ENCODE measurements at regions not wholly inside any gene's neighbourhood (a gene's known extent, or its start where the extent isn't known, plus 50 kb on each side); places are given as distances from the start of the nearest gene placed in this dataset.

DNA sequence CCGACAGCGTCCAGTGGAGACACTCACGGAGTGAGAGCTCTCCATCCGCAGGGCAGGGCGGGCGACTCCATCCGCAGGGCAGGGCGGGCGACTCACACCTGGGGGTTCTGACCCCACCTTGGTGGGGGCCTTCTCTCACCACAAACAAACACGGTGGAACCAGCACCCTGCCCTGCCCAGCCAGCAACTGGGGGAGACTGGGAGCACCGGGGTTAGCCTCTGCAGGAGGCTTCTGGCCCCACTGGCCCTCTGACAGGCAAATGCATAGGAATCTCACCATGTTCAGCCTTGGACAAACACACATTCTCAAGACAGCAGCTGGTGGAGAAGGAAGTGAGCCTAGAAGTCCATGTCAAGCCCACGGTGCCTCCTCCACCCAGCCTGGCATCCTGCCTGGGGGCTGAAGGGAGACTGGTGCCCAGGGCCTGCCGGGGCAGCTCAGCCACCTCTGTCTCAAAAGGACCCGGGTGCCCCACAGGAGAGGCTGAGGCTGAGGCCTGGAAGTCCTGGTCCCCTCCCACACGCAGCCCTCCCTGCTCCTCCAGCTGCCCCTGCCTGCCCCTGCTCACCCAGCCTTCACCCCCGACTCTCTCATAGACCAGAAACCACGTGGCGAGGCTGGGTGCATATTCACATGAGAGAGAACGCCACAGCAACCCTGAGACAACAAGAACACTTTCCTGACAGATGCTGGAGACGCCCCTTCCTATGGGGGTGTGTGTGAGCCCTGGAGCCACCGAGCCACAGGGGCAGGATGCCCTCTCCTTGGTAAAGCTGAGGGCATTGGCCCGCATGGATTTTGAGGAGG lies 98.4 kb upstream of the B3GAT1 start:
- ATAC-seq (ENCODE audit: low FRiP score in 2 of 2) (no peak), DNase-seq (peak; percentile 14 to 58)
- WGBS, 2 donors: 70 to 75% methylated on average over 17 to 22 of the region's 22 CpGs

DNA sequence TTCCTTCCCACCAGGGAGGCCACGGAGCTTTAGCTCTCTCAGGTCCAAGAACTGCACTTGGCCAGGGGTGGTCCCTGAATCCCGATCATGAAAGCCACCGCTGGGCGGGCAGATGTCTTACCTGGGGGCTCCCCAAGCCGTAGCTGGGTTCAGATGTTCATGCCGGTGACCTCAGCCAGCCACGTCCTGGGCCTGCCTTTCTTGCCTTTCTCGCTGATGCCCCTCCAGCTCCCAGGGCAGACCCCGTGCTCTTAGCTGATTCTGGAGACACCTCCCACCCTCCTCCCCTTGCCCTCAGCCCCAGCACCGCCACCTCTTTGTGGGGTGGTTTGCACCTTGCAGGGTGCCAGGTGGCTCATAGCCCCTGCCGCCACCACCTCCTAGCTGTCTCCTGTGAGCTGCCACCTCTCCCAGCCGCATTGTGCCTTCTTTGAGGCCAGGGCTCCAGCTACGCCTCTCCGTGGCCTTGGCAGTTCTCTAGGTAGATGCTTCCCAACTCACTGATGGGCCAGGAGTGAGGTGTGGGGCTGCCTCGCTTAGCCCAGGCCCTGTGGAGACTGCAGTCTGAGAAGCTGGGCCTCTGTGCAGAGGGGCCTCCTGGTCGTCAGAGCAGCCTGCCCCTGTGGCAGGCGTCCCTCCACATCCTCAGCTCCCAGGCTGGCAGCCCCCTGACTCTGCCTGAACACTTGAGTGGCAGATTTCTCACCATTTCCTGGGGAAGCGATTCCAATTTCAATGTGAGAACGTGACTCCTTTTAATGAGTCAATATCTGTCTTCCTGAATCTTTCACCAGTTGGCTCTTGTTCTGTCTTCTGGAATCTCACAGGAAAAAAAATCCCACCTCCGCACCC lies 97.6 kb upstream of the B3GAT1 start:
- H3K36me3 ChIP-seq: no peaks in the 10 kb centered on the region
- 75 to 79% methylated on average over 11 to 20 of the region's 20 CpGs for WGBS, 2 donors
- ATAC-seq (ENCODE audit: low FRiP score in 2 of 2) (no peak), DNase-seq (peak in 1 of 2 donors; percentile 41)
- H3K27me3 ChIP-seq: no peaks in the 10 kb centered on the region
- TF ChIP-seq POLR2AphosphoS5 (IDR thresholded peaks at IDR 0.05): no peak
- TF ChIP-seq, protein P1, sequence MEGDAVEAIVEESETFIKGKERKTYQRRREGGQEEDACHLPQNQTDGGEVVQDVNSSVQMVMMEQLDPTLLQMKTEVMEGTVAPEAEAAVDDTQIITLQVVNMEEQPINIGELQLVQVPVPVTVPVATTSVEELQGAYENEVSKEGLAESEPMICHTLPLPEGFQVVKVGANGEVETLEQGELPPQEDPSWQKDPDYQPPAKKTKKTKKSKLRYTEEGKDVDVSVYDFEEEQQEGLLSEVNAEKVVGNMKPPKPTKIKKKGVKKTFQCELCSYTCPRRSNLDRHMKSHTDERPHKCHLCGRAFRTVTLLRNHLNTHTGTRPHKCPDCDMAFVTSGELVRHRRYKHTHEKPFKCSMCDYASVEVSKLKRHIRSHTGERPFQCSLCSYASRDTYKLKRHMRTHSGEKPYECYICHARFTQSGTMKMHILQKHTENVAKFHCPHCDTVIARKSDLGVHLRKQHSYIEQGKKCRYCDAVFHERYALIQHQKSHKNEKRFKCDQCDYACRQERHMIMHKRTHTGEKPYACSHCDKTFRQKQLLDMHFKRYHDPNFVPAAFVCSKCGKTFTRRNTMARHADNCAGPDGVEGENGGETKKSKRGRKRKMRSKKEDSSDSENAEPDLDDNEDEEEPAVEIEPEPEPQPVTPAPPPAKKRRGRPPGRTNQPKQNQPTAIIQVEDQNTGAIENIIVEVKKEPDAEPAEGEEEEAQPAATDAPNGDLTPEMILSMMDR (IDR thresholded peaks at IDR 0.05): no peak
- TF ChIP-seq EP300 (IDR thresholded peaks at IDR 0.05): no peak
- no peak for TF ChIP-seq POLR2A (IDR thresholded peaks at IDR 0.05)
- no peaks in the 10 kb centered on the region for H3K4me1 ChIP-seq
- H3K4me3 ChIP-seq: no peak overlapping the region
- no peak overlapping the region for H3K27ac ChIP-seq
- H3K9me3 ChIP-seq: no peaks in the 10 kb centered on the region

More for the DNA sequence above, 98.4 kb upstream of the B3GAT1 start:
- Histone ChIP-seq H3K27ac (no peak overlapping the region), H3K4me3 (no peak overlapping the region), H3K4me1 (no peaks in the 10 kb centered on the region), H3K36me3 (no peaks in the 10 kb centered on the region), H3K27me3 (no peaks in the 10 kb centered on the region), H3K9me3 (no peaks in the 10 kb centered on the region)
- no peak for TF ChIP-seq POLR2AphosphoS5 (IDR thresholded peaks at IDR 0.05)
- no peak for TF ChIP-seq EP300 (IDR thresholded peaks at IDR 0.05)
- no peak for TF ChIP-seq POLR2A (IDR thresholded peaks at IDR 0.05)
- TF ChIP-seq, protein P1 (IDR thresholded peaks at IDR 0.05): no peak

DNA sequence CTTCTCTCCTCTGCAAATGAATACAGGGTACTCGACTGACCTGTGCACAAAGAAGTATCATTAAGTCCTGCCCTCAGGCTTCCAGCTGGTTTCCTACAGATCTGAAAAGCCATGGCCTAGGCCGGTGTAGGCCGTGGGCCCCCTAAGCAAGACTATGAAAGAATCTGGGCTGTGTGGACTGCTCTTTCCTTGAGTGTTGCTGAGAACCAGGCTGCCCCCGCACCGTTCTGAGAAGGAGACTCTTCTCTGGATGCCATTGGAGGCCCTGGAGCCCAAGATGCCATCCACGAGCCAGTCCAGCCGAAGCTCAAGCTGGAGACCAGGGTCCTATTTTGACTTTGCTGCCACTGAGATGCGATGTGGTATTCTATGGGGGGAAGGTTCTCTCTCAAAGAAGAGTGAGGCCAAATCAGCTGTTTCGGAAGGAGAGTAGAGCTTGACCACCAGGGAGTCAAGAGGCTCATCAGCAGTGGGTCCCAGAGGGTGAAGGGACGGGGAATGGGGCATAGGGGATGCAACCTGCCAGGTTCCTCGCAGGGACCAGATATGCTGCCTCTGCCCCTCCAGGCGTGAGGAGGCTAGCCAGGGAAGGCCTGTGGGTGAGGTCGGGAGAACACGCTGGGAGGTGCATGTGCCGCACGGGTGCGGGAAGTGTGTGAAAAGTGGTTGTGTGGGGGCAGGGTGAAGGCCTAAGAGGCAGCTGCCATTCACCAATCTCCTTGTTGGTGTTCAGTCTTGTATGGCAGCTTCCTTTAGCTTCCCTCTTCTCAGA lies 96.4 kb upstream of the B3GAT1 start:
- no peak for TF ChIP-seq EP300 (IDR thresholded peaks at IDR 0.05)
- DNase-seq (peak in 1 of 2 donors; percentile 16), ATAC-seq (ENCODE audit: low FRiP score in 2 of 2) (no peak)
- Histone ChIP-seq H3K4me3 (no peak overlapping the region), H3K27ac (no peak overlapping the region), H3K27me3 (no peaks in the 10 kb centered on the region), H3K9me3 (no peaks in the 10 kb centered on the region), H3K4me1 (no peaks in the 10 kb centered on the region), H3K36me3 (no peaks in the 10 kb centered on the region)
- 85 to 88% methylated on average over 17 of the region's 17 CpGs for WGBS, 2 donors

DNA sequence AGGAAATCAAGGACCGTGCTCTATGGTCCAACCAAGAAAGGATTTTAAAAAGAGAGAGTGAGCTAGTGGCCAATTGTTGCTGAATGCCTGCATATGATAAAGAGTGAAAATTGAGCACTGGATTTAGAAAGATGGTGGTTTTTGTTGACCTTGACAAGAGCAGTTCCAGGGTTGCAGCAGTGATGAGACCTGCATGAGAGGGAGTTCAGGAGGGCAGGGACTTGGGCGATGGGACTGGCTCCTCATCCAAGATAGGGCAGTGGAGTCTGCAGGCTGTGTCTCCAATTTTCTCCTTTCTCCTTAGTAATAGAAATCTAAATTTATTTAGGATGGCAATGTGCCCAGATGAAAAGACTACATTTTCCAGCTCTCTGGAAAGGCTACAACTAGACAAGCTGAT lies 94.0 kb upstream of the B3GAT1 start:
- 87 to 88% methylated on average over 2 of the region's 2 CpGs for WGBS, 2 donors
- Histone ChIP-seq H3K4me3 (no peak overlapping the region), H3K27ac (no peak overlapping the region), H3K27me3 (no peaks in the 10 kb centered on the region), H3K4me1 (no peaks in the 10 kb centered on the region), H3K36me3 (no peaks in the 10 kb centered on the region), H3K9me3 (no peaks in the 10 kb centered on the region)
- no peak for ATAC-seq (ENCODE audit: low FRiP score in 2 of 2)
- TF ChIP-seq EP300 (IDR thresholded peaks at IDR 0.05) (no peak), POLR2A (IDR thresholded peaks at IDR 0.05) (no peak), POLR2AphosphoS5 (IDR thresholded peaks at IDR 0.05) (no peak)
- TF ChIP-seq, protein P1 (IDR thresholded peaks at IDR 0.05): no peak
- DNase-seq: no peak

DNA sequence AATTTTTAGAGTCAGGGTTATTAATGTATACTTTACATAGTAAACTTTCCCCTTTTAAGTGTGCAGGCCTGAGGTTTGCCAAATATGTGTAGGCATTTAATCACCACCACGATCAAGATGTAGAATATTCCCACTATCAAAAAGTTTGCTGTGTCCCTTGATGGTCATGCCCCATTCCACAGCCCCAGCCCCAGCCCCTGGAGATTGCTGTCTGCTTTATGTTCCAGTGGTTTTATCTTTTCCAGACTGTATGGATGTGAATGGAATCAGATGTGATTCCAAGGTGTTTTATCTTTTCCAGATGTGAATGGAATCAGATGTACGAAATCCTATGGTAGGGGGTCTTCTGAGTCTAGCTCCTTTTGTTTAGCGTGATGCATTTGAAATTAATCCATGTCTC lies 93.1 kb upstream of the B3GAT1 start:
- Histone ChIP-seq H3K4me3 (no peak overlapping the region), H3K36me3 (no peaks in the 10 kb centered on the region), H3K4me1 (no peaks in the 10 kb centered on the region), H3K9me3 (no peaks in the 10 kb centered on the region), H3K27me3 (no peaks in the 10 kb centered on the region), H3K27ac (no peak overlapping the region)
- WGBS, 2 donors: 88 to 91% methylated on average over 3 of the region's 3 CpGs
- TF ChIP-seq EP300 (IDR thresholded peaks at IDR 0.05): no peak
- TF ChIP-seq POLR2AphosphoS5 (IDR thresholded peaks at IDR 0.05): no peak
- no peak for TF ChIP-seq POLR2A (IDR thresholded peaks at IDR 0.05)
- TF ChIP-seq, protein P1 (IDR thresholded peaks at IDR 0.05): no peak
- DNase-seq (no peak), ATAC-seq (ENCODE audit: low FRiP score in 2 of 2) (no peak)
